ENCODE measurements at regions not wholly inside any gene's neighbourhood (a gene's known extent, or its start where the extent isn't known, plus 50 kb on each side); places are given as distances from the start of the nearest gene placed in this dataset.

DNA sequence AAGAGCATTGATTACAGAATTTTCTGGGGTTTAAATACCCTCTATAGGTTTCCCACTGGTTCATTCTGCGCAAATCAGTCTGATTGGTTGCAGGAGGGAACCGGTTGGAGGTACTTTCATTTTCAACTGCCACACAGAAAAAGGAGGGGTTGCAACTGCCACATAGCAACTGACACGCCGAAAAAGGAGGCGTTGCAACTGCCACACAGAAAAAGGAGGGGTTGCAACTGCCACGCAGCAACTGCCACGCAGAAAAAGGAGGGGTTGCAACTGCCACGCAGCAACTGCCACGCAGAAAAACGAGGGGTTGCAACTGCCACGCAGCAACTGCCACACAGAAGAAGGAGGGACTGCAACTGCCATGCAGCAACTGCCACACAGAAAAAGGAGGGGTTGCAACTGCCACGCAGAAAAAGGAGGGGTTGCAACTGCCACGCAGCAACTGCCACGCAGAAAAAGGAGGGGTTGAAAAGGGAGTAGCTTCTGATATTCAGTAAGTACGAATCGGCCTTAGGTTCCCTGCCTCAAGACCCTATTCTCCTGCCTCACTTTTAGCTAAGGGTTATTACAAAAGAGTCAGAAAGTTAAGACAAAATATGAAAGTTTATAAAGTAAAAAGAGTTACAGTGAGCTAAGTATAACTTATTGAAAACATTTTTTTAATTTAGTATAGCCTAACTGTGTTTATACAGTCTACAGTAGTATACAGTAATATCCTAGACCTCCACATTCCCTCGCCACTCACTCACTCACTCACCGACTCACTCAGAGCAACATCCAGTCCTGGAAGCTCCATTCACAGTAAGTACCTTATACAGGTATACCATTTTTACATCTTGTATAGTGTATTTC is 431.8 kb downstream of the KCTD8 start:
- DNase-seq (ENCODE audit: insufficient read length, low spot score) (no peak), FAIRE-seq (no peak)
- TF ChIP-seq, protein P1, sequence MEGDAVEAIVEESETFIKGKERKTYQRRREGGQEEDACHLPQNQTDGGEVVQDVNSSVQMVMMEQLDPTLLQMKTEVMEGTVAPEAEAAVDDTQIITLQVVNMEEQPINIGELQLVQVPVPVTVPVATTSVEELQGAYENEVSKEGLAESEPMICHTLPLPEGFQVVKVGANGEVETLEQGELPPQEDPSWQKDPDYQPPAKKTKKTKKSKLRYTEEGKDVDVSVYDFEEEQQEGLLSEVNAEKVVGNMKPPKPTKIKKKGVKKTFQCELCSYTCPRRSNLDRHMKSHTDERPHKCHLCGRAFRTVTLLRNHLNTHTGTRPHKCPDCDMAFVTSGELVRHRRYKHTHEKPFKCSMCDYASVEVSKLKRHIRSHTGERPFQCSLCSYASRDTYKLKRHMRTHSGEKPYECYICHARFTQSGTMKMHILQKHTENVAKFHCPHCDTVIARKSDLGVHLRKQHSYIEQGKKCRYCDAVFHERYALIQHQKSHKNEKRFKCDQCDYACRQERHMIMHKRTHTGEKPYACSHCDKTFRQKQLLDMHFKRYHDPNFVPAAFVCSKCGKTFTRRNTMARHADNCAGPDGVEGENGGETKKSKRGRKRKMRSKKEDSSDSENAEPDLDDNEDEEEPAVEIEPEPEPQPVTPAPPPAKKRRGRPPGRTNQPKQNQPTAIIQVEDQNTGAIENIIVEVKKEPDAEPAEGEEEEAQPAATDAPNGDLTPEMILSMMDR (IDR thresholded peaks at IDR 0.05; ENCODE audit: insufficient read depth, missing control alignments): no peak

DNA sequence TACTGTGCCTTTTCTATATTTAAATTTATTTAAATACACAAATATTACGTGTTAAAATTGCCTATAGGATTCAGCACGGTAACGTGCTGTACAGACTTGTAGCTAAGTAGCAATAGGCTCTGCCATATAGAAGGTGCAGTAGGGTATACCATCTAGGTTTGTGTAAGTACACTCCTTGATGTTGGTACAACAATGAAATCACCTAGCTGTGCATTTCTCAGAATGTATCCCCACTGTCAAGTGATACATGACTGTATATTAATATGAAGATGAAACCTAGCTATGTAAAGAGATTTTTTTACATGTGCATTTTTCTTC is 431.2 kb downstream of the KCTD8 start:
- DNase-seq (ENCODE audit: insufficient read length, low spot score): no peak
- TF ChIP-seq, protein P1 (IDR thresholded peaks at IDR 0.05; ENCODE audit: insufficient read depth, missing control alignments): no peak
- FAIRE-seq: no peak

DNA sequence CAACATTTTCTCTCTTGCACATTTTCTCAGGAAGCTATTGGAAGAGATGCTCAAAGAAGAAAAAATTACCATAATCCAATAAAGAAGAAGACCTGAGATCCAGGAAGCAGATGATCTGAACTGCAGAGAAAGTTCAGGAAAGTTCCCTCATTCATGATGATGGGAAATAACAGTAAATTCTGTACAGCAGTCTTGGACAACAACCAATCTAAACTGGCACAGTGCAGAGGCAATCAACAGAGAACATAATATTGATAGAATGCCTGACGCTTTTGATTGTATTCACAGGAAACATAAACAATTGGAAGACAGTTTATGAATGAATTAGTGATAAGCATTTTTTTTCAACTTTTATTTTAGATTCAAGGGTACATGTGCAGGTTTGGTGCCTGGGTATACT is 428.9 kb downstream of the KCTD8 start:
- TF ChIP-seq, protein P1 (IDR thresholded peaks at IDR 0.05; ENCODE audit: insufficient read depth, missing control alignments): no peak
- no peak for FAIRE-seq
- DNase-seq (ENCODE audit: insufficient read length, low spot score): no peak

DNA sequence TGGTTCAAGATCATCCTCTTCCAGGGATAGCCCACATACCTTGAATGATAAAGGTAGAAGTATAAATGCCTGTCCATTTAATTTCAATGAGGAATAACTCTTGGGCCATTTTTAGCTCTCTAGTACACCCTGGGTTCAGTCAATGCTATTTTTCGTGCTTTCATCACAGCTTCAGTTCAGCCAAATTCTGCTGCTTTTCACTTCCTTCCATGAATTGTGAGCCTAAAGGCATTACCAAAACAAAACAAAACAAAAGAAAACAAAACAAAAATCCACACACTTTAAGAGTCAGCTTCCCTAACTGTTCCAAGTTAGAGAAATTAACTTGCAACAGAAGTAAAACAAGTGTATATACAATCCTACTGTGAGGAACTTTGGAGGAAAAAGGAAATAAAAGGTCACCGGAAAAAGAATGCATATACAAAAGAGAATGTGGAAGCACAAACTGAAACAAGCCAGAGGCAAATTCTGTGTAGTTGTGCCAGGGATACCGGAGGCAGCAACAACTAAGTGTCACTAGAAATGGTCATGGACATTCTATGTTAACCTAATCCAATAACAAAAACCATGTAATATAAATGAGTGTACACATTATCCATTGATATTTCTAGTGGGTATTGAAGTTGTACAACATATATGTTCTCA is 423.1 kb downstream of the KCTD8 start:
- FAIRE-seq (no peak), DNase-seq (ENCODE audit: insufficient read length, low spot score) (no peak)
- TF ChIP-seq, protein P1 (IDR thresholded peaks at IDR 0.05; ENCODE audit: insufficient read depth, missing control alignments): no peak

DNA sequence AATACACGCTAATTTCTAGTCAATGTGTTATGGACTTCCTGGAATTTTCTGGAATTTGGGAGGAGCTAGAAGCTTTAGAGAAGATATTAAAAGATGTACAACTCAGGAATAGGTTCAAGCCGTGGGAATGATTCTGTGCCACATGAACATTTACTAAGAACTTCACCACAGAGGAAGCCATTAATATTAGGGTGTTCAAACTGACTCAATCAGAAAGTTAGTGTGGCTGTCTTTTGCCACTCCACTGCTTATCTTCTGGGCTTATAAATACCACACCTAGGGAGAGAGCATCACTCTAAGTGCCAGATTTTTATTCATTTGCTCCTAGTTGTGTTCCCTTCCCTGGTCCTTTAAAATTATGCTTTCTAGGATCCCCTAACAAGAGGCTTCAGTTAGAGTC is 409.8 kb downstream of the KCTD8 start:
- DNase-seq (ENCODE audit: insufficient read length, low spot score) (no peak), FAIRE-seq (no peak)

DNA sequence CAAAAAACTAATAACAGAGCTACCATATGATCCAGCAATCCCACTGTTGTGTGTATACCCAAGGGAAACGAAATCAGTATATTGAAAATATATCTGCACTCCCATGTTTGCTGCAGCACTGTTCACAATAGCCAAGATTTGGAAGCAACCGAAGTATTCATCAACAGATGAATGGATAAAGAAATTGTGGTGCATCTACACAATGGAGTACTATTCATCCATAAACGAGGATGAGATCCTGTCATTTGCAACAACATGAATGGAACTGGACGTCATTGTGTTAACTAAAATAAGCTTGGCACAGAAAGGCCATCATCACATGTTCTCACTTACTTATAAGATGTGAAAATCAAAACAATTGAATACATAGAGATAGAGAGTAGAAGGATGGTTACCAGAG is 402.1 kb downstream of the KCTD8 start:
- TF ChIP-seq, protein P1 (IDR thresholded peaks at IDR 0.05; ENCODE audit: insufficient read depth, missing control alignments): no peak
- no peak for FAIRE-seq
- no peak for DNase-seq (ENCODE audit: insufficient read length, low spot score)

More for the DNA sequence above, 409.8 kb downstream of the KCTD8 start:
- TF ChIP-seq, protein P1 (IDR thresholded peaks at IDR 0.05; ENCODE audit: insufficient read depth, missing control alignments): no peak

DNA sequence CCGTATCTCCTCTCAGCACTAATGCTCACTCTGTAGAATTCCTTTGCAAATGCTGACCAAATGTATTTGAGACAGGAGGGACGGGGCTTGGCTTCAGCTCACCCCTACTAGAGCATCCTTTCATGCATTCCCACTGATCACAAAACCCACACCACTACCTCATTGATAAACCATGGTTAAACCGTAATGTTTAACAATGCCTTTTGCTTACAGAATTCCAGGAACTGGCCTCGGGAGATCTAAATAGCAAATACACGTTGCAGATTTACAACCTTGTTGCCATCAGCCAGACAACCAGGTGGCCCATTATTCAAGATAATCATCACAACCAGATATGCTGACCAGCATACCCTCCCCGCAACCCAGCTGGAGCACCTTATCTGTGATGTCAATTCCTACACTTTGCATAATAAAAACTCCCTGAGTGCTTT is 391.9 kb downstream of the KCTD8 start:
- no peak for DNase-seq (ENCODE audit: insufficient read length, low spot score)
- FAIRE-seq: no peak
- TF ChIP-seq, protein P1 (IDR thresholded peaks at IDR 0.05; ENCODE audit: insufficient read depth, missing control alignments): no peak
